ENCODE measurements at regions not wholly inside any gene's neighbourhood (a gene's known extent, or its start where the extent isn't known, plus 50 kb on each side); places are given as distances from the start of the nearest gene placed in this dataset.
A peak's percentile ranks its signal among the peaks of the same experiment; 100 is the strongest.

DNA sequence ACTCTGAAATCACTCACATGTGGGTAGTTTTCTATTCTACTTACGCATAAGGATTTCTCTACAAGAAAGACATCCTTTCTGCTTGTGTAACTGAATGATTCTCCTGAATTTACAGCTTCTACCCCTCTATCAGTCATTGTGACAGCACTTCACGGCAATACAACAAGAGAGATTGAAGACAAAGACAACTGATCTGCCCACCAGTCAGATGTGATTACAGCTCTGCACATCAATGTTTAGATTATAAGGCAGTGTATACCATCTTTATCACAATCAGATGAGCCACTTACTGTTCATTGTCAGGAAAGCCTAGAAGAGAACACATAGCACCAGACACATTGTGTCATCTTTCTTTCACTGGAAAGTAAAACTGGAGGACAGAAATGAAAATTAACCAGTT is 324.4 kb downstream of the CENPC start:
- Histone ChIP-seq H3K4me1 (ENCODE audit: insufficient read depth, low read length) (no peaks in the 10 kb centered on the region), H3K9me3 (ENCODE audit: low read length) (no peaks in the 10 kb centered on the region), H3K36me3 (replicated peaks in 1 of 2; ENCODE audit: control insufficient read depth in 1 of 2, insufficient read depth in 2 of 2, low read length in 2 of 2) (no peaks in the 10 kb centered on the region), H2AFZ (ENCODE audit: low read length) (no peak overlapping the region), H3K27me3 (ENCODE audit: control insufficient read depth in 1 of 2, insufficient read depth in 2 of 2, low read length in 2 of 2) (no peaks in the 10 kb centered on the region), H3K79me2 (ENCODE audit: insufficient read depth, low read length) (no peaks in the 10 kb centered on the region), H3K27ac (ENCODE audit: extremely low read length, insufficient read depth, low read length) (no peak overlapping the region), H3K4me3 (replicated peaks in 1 of 3; ENCODE audit: insufficient read depth in 1 of 3, low read depth in 2 of 3, low read length in 3 of 3) (no peak overlapping the region), H3K4me2 (ENCODE audit: low read depth, low read length) (no peak overlapping the region), H3K9ac (ENCODE audit: insufficient read depth, low read depth, low read length) (no peak overlapping the region), H4K20me1 (ENCODE audit: insufficient read depth, low read length) (no peaks in the 10 kb centered on the region)
- TF ChIP-seq, protein P1, sequence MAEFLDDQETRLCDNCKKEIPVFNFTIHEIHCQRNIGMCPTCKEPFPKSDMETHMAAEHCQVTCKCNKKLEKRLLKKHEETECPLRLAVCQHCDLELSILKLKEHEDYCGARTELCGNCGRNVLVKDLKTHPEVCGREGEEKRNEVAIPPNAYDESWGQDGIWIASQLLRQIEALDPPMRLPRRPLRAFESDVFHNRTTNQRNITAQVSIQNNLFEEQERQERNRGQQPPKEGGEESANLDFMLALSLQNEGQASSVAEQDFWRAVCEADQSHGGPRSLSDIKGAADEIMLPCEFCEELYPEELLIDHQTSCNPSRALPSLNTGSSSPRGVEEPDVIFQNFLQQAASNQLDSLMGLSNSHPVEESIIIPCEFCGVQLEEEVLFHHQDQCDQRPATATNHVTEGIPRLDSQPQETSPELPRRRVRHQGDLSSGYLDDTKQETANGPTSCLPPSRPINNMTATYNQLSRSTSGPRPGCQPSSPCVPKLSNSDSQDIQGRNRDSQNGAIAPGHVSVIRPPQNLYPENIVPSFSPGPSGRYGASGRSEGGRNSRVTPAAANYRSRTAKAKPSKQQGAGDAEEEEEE (CRISPR knock-in tag; IDR thresholded peaks at IDR 0.05; ENCODE audit: borderline replicate concordance) = no peak
- TF ChIP-seq SATB2 (CRISPR knock-in tag; IDR thresholded peaks at IDR 0.05) (no peak), SMAD9 (CRISPR knock-in tag; IDR thresholded peaks at IDR 0.05) (no peak), TEAD3 (CRISPR knock-in tag; optimal IDR thresholded peaks at IDR 0.05; ENCODE audit: borderline replicate concordance) (no peak)
- intact Hi-C loops (cut with micrococcal nuclease; ENCODE audit: unreplicated experiment) = no loop called here
- CTCF ChIA-PET (ENCODE audit: low intra/inter-chr PET ratio, low total read pairs) = no interaction called here
- no peak for FAIRE-seq
- POLR2A ChIA-PET = no interaction called here
- in situ Hi-C loops (cut with HindIII; ENCODE audit: extremely low pct_ligation_motif_present, low pct_unique_long_range_greater_than_20kb) = no loop called here
- ATAC-seq = no peak
- BruUV-seq (replicated peaks) = no TSS peak
- WGBS (ENCODE audit: low lambda C conversion rate) = 35% methylated on average over 2 of the region's 2 CpGs
- DNase-seq (ENCODE audit: low spot score) = no peak

GRCh38 chr4:67218883-67219282 is 326.4 kb downstream of the CENPC start:
- Histone ChIP-seq H3K27me3 (ENCODE audit: control insufficient read depth in 1 of 2, insufficient read depth in 2 of 2, low read length in 2 of 2) (no peaks in the 10 kb centered on the region), H3K4me1 (ENCODE audit: insufficient read depth, low read length) (no peaks in the 10 kb centered on the region), H2AFZ (ENCODE audit: low read length) (no peak overlapping the region), H3K79me2 (ENCODE audit: insufficient read depth, low read length) (no peaks in the 10 kb centered on the region), H3K36me3 (replicated peaks in 1 of 2; ENCODE audit: control insufficient read depth in 1 of 2, insufficient read depth in 2 of 2, low read length in 2 of 2) (no peaks in the 10 kb centered on the region), H4K20me1 (ENCODE audit: insufficient read depth, low read length) (no peaks in the 10 kb centered on the region), H3K4me3 (replicated peaks in 1 of 3; ENCODE audit: insufficient read depth in 1 of 3, low read depth in 2 of 3, low read length in 3 of 3) (no peak overlapping the region), H3K9ac (ENCODE audit: insufficient read depth, low read depth, low read length) (no peak overlapping the region), H3K27ac (ENCODE audit: extremely low read length, insufficient read depth, low read length) (no peak overlapping the region), H3K9me3 (ENCODE audit: low read length) (no peaks in the 10 kb centered on the region), H3K4me2 (ENCODE audit: low read depth, low read length) (no peak overlapping the region)
- ATAC-seq (no peak), FAIRE-seq (no peak), DNase-seq (ENCODE audit: low spot score) (no peak)
- TF ChIP-seq ZBTB44 (CRISPR knock-in tag; IDR thresholded peaks at IDR 0.05) = no peak
- no peak for TF ChIP-seq GATA4 (IDR thresholded peaks at IDR 0.05; ENCODE audit: borderline replicate concordance, low read depth)
- TF ChIP-seq ATF7 (IDR thresholded peaks at IDR 0.05) = peak; percentile 92
- no peak for TF ChIP-seq ATF7 (CRISPR knock-in tag; IDR thresholded peaks at IDR 0.05)
- no peak for TF ChIP-seq ZNF713 (CRISPR knock-in tag; IDR thresholded peaks at IDR 0.05)
- TF ChIP-seq POLR2AphosphoS5 (IDR thresholded peaks at IDR 0.05; ENCODE audit: low read depth, low read length) = no peak
- ChIA-PET POLR2A (no interaction called here), CTCF (ENCODE audit: low intra/inter-chr PET ratio, low total read pairs) (no interaction called here)
- 3% methylated on average over 1 of the region's 1 CpG for whole genome bisulfite sequencing (ENCODE audit: low lambda C conversion rate)
- no TSS peak for BruUV-seq (replicated peaks)
- intact Hi-C loops (cut with micrococcal nuclease; ENCODE audit: unreplicated experiment) (no loop called here), in situ Hi-C loops (cut with HindIII; ENCODE audit: extremely low pct_ligation_motif_present, low pct_unique_long_range_greater_than_20kb) (no loop called here)

All from HepG2 (cell line).